ENCODE measurements at regions not wholly inside any gene's neighbourhood (a gene's known extent, or its start where the extent isn't known, plus 50 kb on each side); places are given as distances from the start of the nearest gene placed in this dataset.

DNA sequence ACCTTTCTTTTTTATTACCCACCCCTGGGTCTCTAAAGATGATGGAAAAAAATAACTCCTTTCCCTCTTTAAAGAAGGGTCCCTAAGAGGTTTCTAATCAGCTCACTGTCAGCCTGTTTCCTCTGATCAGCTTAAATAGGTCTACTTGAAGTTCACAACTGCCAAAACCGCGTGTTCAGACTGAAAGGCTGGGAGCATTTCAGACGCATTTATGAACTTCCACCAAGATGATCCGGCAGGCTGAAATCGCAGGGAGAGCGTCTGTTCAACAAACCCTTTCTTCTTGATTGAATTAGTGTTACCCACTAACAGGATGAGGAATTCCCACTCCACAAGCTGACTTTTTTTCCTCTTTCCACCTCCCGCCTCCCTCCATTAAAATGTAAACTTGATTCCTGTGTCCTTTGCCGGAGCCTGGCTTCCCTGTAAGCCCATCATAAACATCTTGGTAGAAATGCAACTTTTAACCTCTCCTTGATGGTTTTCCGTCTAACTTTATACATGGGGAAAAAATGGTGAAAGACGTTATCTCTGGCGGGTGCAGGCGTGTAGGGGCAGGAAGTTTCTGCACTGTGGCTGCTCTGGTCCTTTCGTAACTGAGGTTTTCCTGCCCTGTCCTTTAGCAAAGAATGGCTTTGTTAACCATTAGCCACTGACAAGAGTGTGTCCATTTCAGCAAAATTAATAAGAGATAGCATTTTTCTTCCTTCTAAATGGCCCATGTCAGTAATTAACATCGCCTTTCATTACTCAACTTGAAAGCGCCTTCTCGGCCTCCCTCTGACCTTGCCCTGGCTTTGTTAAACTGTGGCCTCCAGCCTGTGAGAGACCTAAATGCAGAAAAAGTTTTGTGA lies 130.7 kb downstream of the BAMBI start:
- DNase-seq (ENCODE audit: extremely low spot score) = no peak
- H3K4me1 ChIP-seq = peaks cover 14 to 28% (median 26%) of the 10 kb centered on the region in 4 donors
- WGBS = 54% methylated on average over 16 of the region's 16 CpGs
- no peaks in the 10 kb centered on the region for H3K9me3 ChIP-seq
- intact Hi-C loops (cut with DNase I) = no loop called here
- no peaks in the 10 kb centered on the region for H3K36me3 ChIP-seq
- H3K27me3 ChIP-seq = no peaks in the 10 kb centered on the region
- peak overlapping the region; percentile 32 to 73 (median 66) for H3K27ac ChIP-seq (replicated peaks in 1 of 4)
- TF ChIP-seq POLR2A (IDR thresholded peaks at IDR 0.05; ENCODE audit: low read depth) = no peak
- TF ChIP-seq POLR2AphosphoS5 (IDR thresholded peaks at IDR 0.05) = no peak
- no peak for TF ChIP-seq EP300 (IDR thresholded peaks at IDR 0.05)
- TF ChIP-seq, protein P1, sequence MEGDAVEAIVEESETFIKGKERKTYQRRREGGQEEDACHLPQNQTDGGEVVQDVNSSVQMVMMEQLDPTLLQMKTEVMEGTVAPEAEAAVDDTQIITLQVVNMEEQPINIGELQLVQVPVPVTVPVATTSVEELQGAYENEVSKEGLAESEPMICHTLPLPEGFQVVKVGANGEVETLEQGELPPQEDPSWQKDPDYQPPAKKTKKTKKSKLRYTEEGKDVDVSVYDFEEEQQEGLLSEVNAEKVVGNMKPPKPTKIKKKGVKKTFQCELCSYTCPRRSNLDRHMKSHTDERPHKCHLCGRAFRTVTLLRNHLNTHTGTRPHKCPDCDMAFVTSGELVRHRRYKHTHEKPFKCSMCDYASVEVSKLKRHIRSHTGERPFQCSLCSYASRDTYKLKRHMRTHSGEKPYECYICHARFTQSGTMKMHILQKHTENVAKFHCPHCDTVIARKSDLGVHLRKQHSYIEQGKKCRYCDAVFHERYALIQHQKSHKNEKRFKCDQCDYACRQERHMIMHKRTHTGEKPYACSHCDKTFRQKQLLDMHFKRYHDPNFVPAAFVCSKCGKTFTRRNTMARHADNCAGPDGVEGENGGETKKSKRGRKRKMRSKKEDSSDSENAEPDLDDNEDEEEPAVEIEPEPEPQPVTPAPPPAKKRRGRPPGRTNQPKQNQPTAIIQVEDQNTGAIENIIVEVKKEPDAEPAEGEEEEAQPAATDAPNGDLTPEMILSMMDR (IDR thresholded peaks at IDR 0.05) = no peak
- H3K4me3 ChIP-seq = peak overlapping the region in 2 of 4 donors; percentile 4 to 6

DNA sequence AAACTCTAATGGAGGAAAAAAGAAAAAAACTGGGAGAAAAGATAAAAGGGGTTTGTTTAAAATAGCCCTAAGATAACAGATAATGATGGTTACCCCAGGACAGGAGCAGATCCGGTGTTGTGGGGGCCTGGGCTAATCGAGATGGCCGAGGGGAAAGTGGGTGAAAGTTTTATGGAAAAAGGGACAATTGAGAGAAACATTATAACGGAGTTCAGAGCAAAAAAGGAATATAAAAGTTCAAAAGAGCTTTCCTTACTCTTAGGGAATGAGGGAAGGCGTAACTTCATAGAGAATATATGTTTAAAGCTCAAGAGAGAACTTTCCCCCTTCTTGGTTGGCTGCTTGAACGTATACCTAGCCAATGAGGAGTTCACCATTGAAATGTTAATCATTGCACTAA lies 131.4 kb downstream of the BAMBI start:
- WGBS = 89% methylated on average over 6 of the region's 6 CpGs
- Histone ChIP-seq H3K36me3 (no peaks in the 10 kb centered on the region), H3K27me3 (no peaks in the 10 kb centered on the region), H3K4me3 (no peak overlapping the region), H3K9me3 (no peaks in the 10 kb centered on the region), H3K4me1 (peaks cover 14 to 28% (median 26%) of the 10 kb centered on the region in 4 donors), H3K27ac (replicated peaks in 1 of 4) (no peak overlapping the region)
- TF ChIP-seq EP300 (IDR thresholded peaks at IDR 0.05) (no peak), POLR2A (IDR thresholded peaks at IDR 0.05; ENCODE audit: low read depth) (no peak), POLR2AphosphoS5 (IDR thresholded peaks at IDR 0.05) (no peak)
- TF ChIP-seq, protein P1 (IDR thresholded peaks at IDR 0.05) = no peak
- intact Hi-C loops (cut with DNase I) = no loop called here
- DNase-seq (ENCODE audit: extremely low spot score) = no peak

DNA sequence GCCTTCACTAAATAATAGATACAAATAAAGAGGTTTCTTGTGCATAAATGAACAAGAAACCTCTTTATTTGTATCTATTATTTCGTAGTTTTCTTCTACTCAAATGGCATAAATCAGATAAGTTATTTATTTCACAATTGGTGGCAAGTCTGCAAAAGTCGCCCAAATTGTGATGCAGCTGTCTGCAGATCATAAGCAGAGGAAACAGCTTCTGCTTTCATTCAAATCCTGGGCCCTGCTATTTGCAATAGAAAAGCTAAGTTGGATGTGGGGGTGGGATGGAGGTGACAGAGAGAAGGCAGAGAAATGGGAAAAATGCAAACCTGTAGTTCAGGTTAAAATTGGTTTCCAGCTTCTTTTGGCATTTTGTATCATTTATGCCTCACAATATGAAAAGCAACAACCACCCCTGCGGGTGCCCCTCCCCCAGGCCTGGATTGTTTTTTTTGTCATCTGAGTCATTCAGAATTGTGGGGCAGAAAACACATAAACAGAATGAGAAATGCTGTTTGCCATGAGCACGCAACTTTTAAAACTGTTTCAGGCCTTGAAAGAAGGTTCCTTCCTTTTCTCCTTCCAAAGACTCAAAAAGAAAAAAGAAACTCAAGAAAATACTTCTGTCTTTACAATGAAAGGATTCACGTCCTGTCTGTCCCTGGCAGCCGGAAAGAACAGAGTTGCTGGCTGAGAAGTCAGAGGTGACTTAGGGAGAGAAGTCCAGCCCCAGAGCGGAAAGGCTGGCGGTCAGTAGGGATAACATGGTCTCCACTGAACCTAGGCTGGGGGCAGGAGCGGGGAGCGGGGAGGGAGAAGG lies 132.9 kb downstream of the BAMBI start:
- Histone ChIP-seq H3K36me3 (no peaks in the 10 kb centered on the region), H3K9me3 (no peaks in the 10 kb centered on the region), H3K4me1 (peaks cover 14 to 28% (median 26%) of the 10 kb centered on the region in 4 donors), H3K27me3 (no peaks in the 10 kb centered on the region), H3K27ac (replicated peaks in 1 of 4) (no peak overlapping the region), H3K4me3 (no peak overlapping the region)
- DNase-seq (ENCODE audit: extremely low spot score) = no peak
- 82% methylated on average over 10 of the region's 10 CpGs for WGBS
- no peak for TF ChIP-seq POLR2A (IDR thresholded peaks at IDR 0.05; ENCODE audit: low read depth)
- TF ChIP-seq, protein P1 (IDR thresholded peaks at IDR 0.05) = no peak
- TF ChIP-seq POLR2AphosphoS5 (IDR thresholded peaks at IDR 0.05) = no peak
- TF ChIP-seq EP300 (IDR thresholded peaks at IDR 0.05) = no peak
- intact Hi-C loops (cut with DNase I) = no loop called here

DNA sequence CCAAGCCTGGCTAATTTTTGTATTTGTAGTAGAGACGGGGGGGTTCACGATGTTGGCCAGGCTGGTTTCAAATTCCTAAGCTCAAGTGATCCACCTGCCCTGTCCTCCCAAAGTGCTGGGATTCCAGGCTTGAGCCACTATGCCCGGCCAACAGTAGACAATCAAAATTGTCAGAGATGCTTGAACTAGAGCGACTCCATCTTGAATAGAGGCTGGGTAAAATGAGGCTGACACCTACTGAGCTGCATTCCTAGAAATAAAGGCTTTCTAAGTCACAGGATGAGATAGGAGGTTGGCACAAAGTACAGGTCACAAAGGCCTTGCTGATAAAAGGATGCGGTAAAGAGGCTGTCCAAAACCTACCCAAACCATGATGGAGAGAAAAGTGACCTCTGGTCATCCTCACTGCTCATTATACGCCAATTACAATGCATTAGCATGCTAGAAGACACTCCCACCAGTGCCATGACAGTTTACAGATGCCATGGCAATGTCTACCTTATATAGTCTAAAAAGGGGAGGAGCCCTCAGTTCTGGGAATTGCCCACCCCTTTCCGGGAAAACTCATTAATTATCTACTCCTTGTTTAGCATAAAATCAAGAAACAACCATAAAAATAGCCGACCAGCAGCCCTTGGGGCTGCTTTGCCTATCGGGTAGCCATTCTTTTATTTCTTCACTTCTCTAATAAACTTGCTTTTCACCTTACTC lies 134.5 kb downstream of the BAMBI start:
- Histone ChIP-seq H3K27me3 (no peaks in the 10 kb centered on the region), H3K4me1 (peaks cover 5 to 17% (median 14%) of the 10 kb centered on the region in 4 donors), H3K36me3 (no peaks in the 10 kb centered on the region), H3K9me3 (no peaks in the 10 kb centered on the region), H3K27ac (replicated peaks in 1 of 4) (no peak overlapping the region), H3K4me3 (no peak overlapping the region)
- no peak for TF ChIP-seq EP300 (IDR thresholded peaks at IDR 0.05)
- TF ChIP-seq POLR2AphosphoS5 (IDR thresholded peaks at IDR 0.05) = no peak
- no peak for TF ChIP-seq POLR2A (IDR thresholded peaks at IDR 0.05; ENCODE audit: low read depth)
- TF ChIP-seq, protein P1 (IDR thresholded peaks at IDR 0.05) = no peak
- intact Hi-C loops (cut with DNase I) = no loop called here
- no peak for DNase-seq (ENCODE audit: extremely low spot score)
- 80% methylated on average over 8 of the region's 9 CpGs for WGBS
